ENCODE measurements at regions not wholly inside any gene's neighbourhood (a gene's known extent, or its start where the extent isn't known, plus 50 kb on each side); places are given as distances from the start of the nearest gene placed in this dataset.

- no peak for TF ChIP-seq CTCF (IDR thresholded peaks at IDR 0.05)
- no peak for TF ChIP-seq POLR2AphosphoS5 (IDR thresholded peaks at IDR 0.05)
- TF ChIP-seq POLR2A (IDR thresholded peaks at IDR 0.05): no peak
Measured at GRCh38 chr11:29265381-29265780, 751.4 kb downstream of the KCNA4 start.

Data from breast epithelium (tissue), 3 donors.